ENCODE measurements at regions not wholly inside any gene's neighbourhood (a gene's known extent, or its start where the extent isn't known, plus 50 kb on each side); places are given as distances from the start of the nearest gene placed in this dataset.

- TF ChIP-seq CTCF (IDR thresholded peaks at IDR 0.05; ENCODE audit: low read depth, low read length) (no peak), POLR2A (IDR thresholded peaks at IDR 0.05; ENCODE audit: extremely low read depth, insufficient read length) (no peak)
Measured at GRCh38 chr21:38072489-38072888, 156.2 kb upstream of the KCNJ6 start.

Data from NB4 (cell line).